ENCODE measurements at regions not wholly inside any gene's neighbourhood (a gene's known extent, or its start where the extent isn't known, plus 50 kb on each side); places are given as distances from the start of the nearest gene placed in this dataset.

GRCh38 chr3:66593978-66594377 is 93.2 kb upstream of the LRIG1 start:
- TF ChIP-seq, protein P1, sequence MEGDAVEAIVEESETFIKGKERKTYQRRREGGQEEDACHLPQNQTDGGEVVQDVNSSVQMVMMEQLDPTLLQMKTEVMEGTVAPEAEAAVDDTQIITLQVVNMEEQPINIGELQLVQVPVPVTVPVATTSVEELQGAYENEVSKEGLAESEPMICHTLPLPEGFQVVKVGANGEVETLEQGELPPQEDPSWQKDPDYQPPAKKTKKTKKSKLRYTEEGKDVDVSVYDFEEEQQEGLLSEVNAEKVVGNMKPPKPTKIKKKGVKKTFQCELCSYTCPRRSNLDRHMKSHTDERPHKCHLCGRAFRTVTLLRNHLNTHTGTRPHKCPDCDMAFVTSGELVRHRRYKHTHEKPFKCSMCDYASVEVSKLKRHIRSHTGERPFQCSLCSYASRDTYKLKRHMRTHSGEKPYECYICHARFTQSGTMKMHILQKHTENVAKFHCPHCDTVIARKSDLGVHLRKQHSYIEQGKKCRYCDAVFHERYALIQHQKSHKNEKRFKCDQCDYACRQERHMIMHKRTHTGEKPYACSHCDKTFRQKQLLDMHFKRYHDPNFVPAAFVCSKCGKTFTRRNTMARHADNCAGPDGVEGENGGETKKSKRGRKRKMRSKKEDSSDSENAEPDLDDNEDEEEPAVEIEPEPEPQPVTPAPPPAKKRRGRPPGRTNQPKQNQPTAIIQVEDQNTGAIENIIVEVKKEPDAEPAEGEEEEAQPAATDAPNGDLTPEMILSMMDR (IDR thresholded peaks at IDR 0.05): no peak
- Mint-ChIP-seq H3K36me3 (ENCODE audit: low read depth) (no peaks in the 10 kb centered on the region), H3K9me3 (no peaks in the 10 kb centered on the region), H3K4me3 (no peak overlapping the region), H3K27ac (no peak overlapping the region), H3K4me1 (ENCODE audit: low read depth) (peaks cover 10% of the 10 kb centered on the region), H3K27me3 (ENCODE audit: insufficient read depth) (peaks cover 2% of the 10 kb centered on the region; the same call in 1 of the 2 replicates)
- peak; percentile 53 for DNase-seq

DNA sequence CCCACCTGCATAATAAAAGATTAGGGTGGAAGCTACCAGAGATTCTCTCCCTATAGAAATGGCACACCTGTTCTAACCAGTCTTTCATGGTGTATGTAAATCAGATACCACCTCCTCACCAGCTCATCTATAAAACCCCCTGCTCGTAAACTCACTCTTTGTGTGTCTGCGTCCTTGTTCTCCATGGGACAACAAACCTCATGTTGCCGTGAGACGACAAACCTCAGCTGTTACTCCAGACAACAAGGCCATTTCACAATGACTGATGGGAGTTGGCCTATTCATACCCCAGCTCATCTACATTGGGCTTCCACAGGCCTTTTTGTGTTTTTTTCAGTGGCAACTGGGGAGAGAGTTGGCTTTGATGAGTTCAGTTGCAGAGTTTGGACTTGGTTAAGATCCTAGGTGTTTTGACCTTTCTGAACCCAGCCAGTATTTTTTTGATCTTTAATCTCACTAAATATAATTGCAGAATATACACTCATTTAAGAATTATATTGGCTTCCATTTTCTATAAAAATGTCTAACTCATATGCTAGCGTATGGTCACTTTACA is 96.6 kb upstream of the LRIG1 start:
- no peak for DNase-seq
- Mint-ChIP-seq H3K27ac (no peak overlapping the region), H3K4me1 (ENCODE audit: low read depth) (peaks cover 10% of the 10 kb centered on the region), H3K36me3 (ENCODE audit: low read depth) (no peaks in the 10 kb centered on the region), H3K9me3 (no peaks in the 10 kb centered on the region), H3K4me3 (no peak overlapping the region), H3K27me3 (ENCODE audit: insufficient read depth) (peaks cover 3% of the 10 kb centered on the region)
- TF ChIP-seq, protein P1 (IDR thresholded peaks at IDR 0.05): no peak

DNA sequence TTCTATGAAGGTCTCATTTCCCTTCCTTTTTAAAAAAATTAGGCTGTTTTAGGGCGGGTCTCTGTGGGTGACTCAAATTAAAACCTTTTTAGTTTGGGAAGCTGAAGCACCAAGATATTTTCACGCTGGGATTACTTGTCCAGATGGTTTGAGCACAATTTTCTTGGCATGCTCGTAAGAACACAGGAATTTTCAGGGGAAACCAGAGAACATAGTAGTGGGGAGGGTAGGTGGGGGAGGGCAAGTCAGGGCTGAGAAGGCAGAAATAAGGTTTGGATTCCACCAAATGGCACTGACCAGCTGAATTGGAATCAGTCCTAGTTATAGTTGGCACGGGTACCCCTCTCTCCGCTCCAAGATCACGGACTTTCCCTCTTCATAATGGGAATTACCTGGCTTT is 97.3 kb upstream of the LRIG1 start:
- no peaks in the 10 kb centered on the region for H3K36me3 Mint-ChIP-seq (ENCODE audit: low read depth)
- peaks cover 8% of the 10 kb centered on the region for H3K27me3 Mint-ChIP-seq (ENCODE audit: insufficient read depth)
- H3K9me3 Mint-ChIP-seq: no peaks in the 10 kb centered on the region
- no peak overlapping the region for H3K27ac Mint-ChIP-seq
- DNase-seq: no peak
- H3K4me3 Mint-ChIP-seq: no peak overlapping the region
- H3K4me1 Mint-ChIP-seq (ENCODE audit: low read depth): peaks cover 10% of the 10 kb centered on the region
- TF ChIP-seq, protein P1 (IDR thresholded peaks at IDR 0.05): no peak

DNA sequence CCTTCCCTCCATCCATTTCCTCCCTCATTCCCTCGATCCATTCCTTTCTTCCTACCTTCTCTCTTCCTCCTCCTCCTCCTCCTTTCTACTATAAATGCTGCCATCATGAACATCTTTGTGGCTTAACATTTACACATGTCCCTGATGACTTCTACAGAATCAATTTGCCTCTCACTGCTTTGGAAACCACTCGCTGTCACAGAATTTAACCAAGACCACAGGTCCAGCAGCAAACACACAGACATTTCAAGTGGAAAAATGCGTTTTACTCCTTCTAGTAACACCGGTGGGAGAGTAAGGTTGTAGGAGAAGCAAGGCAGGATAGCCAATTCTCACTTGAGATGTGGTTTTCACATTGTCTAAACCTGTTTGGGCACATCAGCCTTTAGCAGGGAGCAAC is 101.4 kb upstream of the LRIG1 start:
- Mint-ChIP-seq H3K36me3 (ENCODE audit: low read depth) (no peaks in the 10 kb centered on the region), H3K4me1 (ENCODE audit: low read depth) (no peaks in the 10 kb centered on the region), H3K27ac (no peak overlapping the region), H3K4me3 (no peak overlapping the region), H3K9me3 (no peaks in the 10 kb centered on the region), H3K27me3 (ENCODE audit: insufficient read depth) (peaks cover 9% of the 10 kb centered on the region)
- DNase-seq: no peak
- TF ChIP-seq, protein P1 (IDR thresholded peaks at IDR 0.05): no peak

DNA sequence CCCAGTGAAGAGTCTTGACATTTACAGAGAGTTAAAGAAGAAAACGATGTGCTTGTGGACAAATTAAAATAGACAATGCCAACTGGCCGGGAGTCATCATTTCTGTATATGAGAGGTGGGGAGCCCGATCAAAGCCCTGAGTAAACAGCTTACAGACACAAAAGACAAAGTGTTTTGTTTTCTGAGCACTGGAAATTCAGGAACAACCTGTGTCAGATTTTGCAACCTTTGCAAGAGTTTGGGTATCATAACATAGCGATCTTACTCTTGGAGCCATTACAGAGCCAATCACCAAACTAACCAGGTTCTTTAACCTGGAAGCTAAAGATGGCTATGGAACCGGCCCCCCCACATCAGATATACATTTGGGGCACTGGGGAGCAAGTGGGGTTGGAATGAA is 101.9 kb upstream of the LRIG1 start:
- no peak overlapping the region for H3K4me3 Mint-ChIP-seq
- peaks cover 9% of the 10 kb centered on the region for H3K27me3 Mint-ChIP-seq (ENCODE audit: insufficient read depth)
- TF ChIP-seq, protein P1 (IDR thresholded peaks at IDR 0.05): no peak
- no peaks in the 10 kb centered on the region for H3K9me3 Mint-ChIP-seq
- no peaks in the 10 kb centered on the region for H3K4me1 Mint-ChIP-seq (ENCODE audit: low read depth)
- no peak overlapping the region for H3K27ac Mint-ChIP-seq
- no peak for DNase-seq
- no peaks in the 10 kb centered on the region for H3K36me3 Mint-ChIP-seq (ENCODE audit: low read depth)

DNA sequence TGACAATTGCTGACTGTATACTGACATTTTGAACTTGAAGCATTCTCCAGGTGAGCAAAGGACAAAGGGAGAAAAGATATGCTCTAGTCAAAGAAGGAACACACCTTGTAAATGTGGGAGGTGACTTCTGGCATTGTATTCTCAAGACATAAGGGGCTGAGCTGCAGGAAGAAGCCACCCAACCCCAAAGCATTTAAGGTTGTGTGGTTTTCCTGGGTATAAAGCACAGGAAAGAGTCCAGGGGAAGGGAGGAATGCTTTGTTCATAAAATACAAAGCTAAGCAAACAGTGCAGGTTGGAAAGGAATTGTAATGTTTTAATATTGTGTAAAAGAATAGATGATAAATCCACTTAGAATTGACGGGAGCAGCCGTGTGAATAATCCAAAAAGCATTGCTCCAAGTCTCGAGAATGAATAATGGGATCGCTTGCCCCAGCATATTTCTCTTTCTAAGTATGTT is 102.4 kb upstream of the LRIG1 start:
- Mint-ChIP-seq H3K4me1 (ENCODE audit: low read depth) (no peaks in the 10 kb centered on the region), H3K27me3 (ENCODE audit: insufficient read depth) (peaks cover 9% of the 10 kb centered on the region), H3K9me3 (no peaks in the 10 kb centered on the region), H3K36me3 (ENCODE audit: low read depth) (no peaks in the 10 kb centered on the region), H3K27ac (no peak overlapping the region), H3K4me3 (no peak overlapping the region)
- TF ChIP-seq, protein P1 (IDR thresholded peaks at IDR 0.05): no peak
- no peak for DNase-seq
